ENCODE measurements at regions not wholly inside any gene's neighbourhood (a gene's known extent, or its start where the extent isn't known, plus 50 kb on each side); places are given as distances from the start of the nearest gene placed in this dataset.
"Not testable (repeated sequence)": the region's sequence is repeated elsewhere in the genome, so short reads cannot be mapped to it uniquely, and the experiment has no call there.

GRCh38 chr7:116408831-116409453 is 90.6 kb upstream of the CAV2 start:
- TF ChIP-seq CTCF (conservative IDR thresholded peaks at IDR 0.05; ENCODE audit: low read depth in 2 of 2); EZH2phosphoT487 (IDR thresholded peaks at IDR 0.05; ENCODE audit: unreplicated experiment); ZNF114 (CRISPR knock-in tag; IDR thresholded peaks at IDR 0.05); JUNB (IDR thresholded peaks at IDR 0.05; ENCODE audit: unreplicated experiment); EZH2 (IDR thresholded peaks at IDR 0.05; ENCODE audit: low read depth, unreplicated experiment); STAT1 (IDR thresholded peaks at IDR 0.05; ENCODE audit: unreplicated experiment); CREB1 (CRISPR knock-in tag; IDR thresholded peaks at IDR 0.05; ENCODE audit: low read depth); POLR2AphosphoS5 (IDR thresholded peaks at IDR 0.05; ENCODE audit: low read depth): not testable (repeated sequence)
- TF ChIP-seq, protein P1, sequence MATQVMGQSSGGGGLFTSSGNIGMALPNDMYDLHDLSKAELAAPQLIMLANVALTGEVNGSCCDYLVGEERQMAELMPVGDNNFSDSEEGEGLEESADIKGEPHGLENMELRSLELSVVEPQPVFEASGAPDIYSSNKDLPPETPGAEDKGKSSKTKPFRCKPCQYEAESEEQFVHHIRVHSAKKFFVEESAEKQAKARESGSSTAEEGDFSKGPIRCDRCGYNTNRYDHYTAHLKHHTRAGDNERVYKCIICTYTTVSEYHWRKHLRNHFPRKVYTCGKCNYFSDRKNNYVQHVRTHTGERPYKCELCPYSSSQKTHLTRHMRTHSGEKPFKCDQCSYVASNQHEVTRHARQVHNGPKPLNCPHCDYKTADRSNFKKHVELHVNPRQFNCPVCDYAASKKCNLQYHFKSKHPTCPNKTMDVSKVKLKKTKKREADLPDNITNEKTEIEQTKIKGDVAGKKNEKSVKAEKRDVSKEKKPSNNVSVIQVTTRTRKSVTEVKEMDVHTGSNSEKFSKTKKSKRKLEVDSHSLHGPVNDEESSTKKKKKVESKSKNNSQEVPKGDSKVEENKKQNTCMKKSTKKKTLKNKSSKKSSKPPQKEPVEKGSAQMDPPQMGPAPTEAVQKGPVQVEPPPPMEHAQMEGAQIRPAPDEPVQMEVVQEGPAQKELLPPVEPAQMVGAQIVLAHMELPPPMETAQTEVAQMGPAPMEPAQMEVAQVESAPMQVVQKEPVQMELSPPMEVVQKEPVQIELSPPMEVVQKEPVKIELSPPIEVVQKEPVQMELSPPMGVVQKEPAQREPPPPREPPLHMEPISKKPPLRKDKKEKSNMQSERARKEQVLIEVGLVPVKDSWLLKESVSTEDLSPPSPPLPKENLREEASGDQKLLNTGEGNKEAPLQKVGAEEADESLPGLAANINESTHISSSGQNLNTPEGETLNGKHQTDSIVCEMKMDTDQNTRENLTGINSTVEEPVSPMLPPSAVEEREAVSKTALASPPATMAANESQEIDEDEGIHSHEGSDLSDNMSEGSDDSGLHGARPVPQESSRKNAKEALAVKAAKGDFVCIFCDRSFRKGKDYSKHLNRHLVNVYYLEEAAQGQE (IDR thresholded peaks at IDR 0.05; ENCODE audit: unreplicated experiment): not testable (repeated sequence)

Measured in GM23338 (cell line).